GM12865 (cell line): ENCODE measurements at regions not wholly inside any gene's neighbourhood (a gene's known extent, or its start where the extent isn't known, plus 50 kb on each side); places are given as distances from the start of the nearest gene placed in this dataset.

Source experiments
- DNase-seq: peaks from one replicate; pipeline ENCODE4 v3.0.0; 2010; ENCODE audit warnings: low read depth
- H3K4me3 ChIP-seq: 2 replicates; pipeline ENCODE4 v1.5.1; 2011; ENCODE audit warnings: mild to moderate bottlenecking, low read depth, low read length, control low read depth
- TF ChIP-seq, protein P1 (sequence below): IDR thresholded peaks from 2 replicates; pipeline ENCODE4 v1.5.1; 2011; ENCODE audit warnings: low read length, control low read depth, low read depth, inconsistent platforms; ENCODE audit not compliant: insufficient read depth; ENCODE audit errors: missing control alignments

DNA sequence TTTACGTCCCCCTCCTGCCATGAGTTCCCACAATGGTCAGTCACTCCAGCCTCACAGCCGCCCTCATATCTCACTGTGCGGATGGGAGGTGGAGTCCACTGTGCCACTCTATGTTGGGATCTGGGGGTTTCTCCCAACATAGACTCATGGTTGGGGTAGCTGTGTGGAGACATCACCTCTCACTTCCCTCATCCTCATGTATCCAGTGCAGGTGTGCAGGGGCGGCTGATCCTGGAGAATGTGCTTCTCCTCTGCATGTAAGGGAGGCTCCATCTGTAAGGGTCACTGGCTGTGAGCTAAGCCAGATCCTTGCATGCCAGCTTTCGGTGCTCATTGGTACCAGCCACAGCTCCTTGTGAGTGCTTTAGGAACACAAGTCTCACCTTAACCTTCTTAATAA lies 400.8 kb downstream of the CDH26 start:
- no peak for DNase-seq
- TF ChIP-seq, protein P1, sequence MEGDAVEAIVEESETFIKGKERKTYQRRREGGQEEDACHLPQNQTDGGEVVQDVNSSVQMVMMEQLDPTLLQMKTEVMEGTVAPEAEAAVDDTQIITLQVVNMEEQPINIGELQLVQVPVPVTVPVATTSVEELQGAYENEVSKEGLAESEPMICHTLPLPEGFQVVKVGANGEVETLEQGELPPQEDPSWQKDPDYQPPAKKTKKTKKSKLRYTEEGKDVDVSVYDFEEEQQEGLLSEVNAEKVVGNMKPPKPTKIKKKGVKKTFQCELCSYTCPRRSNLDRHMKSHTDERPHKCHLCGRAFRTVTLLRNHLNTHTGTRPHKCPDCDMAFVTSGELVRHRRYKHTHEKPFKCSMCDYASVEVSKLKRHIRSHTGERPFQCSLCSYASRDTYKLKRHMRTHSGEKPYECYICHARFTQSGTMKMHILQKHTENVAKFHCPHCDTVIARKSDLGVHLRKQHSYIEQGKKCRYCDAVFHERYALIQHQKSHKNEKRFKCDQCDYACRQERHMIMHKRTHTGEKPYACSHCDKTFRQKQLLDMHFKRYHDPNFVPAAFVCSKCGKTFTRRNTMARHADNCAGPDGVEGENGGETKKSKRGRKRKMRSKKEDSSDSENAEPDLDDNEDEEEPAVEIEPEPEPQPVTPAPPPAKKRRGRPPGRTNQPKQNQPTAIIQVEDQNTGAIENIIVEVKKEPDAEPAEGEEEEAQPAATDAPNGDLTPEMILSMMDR = no peak
- H3K4me3 ChIP-seq = no peak overlapping the region

GRCh38 chr20:60361761-60362395 lies 403.7 kb downstream of the CDH26 start:
- no peak overlapping the region for H3K4me3 ChIP-seq
- TF ChIP-seq, protein P1 = no peak
- DNase-seq = no peak

GRCh38 chr20:60362531-60362930 lies 404.3 kb downstream of the CDH26 start:
- H3K4me3 ChIP-seq = no peak overlapping the region
- TF ChIP-seq, protein P1 = no peak
- DNase-seq = no peak

DNA sequence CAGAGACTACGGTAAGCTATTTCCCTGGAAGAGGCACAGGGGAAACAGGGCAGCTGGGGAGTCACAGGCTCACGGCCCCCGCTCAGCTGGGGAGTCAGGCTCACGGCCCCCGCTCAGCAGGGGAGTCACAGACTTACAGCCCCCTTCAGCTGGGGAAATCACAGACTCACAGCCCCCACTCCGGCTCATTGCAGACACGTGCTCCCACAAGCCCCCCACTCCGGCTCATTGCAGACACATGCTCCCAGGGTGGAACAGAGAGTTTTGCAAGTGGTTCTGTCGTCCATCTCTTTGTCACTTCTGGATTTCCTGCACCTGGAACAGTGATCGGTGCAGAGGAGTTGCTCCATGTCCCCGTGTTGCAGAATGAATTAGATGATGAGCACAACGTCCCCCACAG lies 405.5 kb downstream of the CDH26 start:
- H3K4me3 ChIP-seq = no peak overlapping the region
- TF ChIP-seq, protein P1 = no peak
- no peak for DNase-seq

DNA sequence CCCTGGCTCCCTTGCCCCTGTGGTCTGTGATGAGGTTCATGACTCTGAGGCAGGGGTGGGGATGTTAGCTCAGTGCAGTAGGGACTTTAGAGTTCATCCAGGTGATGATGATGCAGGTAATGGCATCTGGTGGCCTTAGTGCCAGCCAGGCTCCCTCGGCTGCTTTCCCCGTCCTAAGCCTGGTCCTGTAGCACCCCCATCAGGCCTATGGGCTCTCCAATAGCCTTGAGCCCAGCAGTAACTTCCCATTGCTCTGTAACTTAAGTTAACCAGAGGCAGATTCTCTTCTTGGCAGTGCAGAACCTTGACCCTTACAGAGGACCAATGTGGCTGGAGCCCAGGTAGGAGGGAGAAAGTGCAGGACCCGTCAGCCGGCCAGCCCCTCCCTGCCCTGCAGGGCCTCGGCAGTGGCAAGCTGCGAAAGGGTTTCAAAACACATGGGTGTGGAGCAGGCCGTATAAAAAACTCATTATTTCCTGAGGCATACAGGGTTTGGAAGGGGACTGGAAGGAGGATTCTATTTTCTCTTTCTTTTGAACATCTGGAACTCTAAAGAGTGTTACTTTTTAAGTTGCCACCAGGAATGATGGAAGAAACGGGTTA lies 406.9 kb downstream of the CDH26 start:
- H3K4me3 ChIP-seq = no peak overlapping the region
- DNase-seq = no peak
- TF ChIP-seq, protein P1 = no peak

DNA sequence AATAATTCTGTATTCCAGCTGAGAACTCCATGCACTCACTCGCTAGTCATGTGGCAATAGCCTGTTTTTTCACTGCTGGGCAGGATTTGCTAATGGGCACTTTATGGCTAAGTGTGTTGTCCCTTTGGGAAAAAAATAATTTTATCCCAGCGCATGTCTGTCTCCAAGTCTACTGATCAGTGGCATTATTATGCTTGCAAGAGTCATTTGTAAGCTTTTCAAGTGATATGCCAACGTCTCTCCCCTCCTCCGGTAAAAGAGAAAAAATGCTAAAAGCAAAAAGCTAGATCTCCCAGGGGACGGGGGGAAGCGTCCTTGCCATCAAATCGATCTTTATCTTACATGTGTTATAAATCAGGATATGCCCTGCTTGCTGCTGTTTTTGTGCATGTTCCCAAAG lies 407.7 kb downstream of the CDH26 start:
- TF ChIP-seq, protein P1 = no peak
- DNase-seq = no peak
- H3K4me3 ChIP-seq = no peak overlapping the region

DNA sequence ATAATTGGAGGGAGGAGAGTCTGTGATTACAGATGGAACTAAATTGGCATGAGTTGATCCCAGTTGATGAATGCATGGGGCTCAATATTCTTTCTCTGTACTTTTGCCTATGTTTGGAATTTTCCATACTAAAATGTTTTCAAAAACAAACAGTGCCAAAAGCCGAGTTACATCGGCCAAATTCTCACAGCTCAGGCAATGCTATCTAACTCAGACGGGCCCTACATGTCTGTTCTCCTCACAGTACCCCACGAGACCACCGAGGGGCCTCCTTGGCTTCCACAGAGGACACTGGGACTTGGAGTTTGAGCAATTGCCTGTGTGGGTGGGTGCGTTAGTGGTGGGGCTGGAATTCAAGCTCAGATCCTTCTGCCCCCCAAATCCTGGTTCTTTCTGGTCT lies 413.2 kb downstream of the CDH26 start:
- no peak for DNase-seq
- TF ChIP-seq, protein P1 = no peak
- no peak overlapping the region for H3K4me3 ChIP-seq
